IPS-20b (cell line): ENCODE measurements at regions not wholly inside any gene's neighbourhood (a gene's known extent, or its start where the extent isn't known, plus 50 kb on each side); places are given as distances from the start of the nearest gene placed in this dataset.
"Not testable (repeated sequence)": the region's sequence is repeated elsewhere in the genome, so short reads cannot be mapped to it uniquely, and the experiment has no call there.

ENCODE experiments used
- H3K27ac ChIP-seq: one replicate; pipeline ENCODE4 v1.5.1; 2013; ENCODE audit warnings: low read length
- H3K27me3 ChIP-seq: 2 replicates; pipeline ENCODE4 v1.6.1; 2013; ENCODE audit warnings: mild to moderate bottlenecking, low read length, inconsistent platforms; ENCODE audit not compliant: insufficient read depth
- H3K36me3 ChIP-seq: 2 replicates; pipeline ENCODE4 v1.6.1; 2013; ENCODE audit warnings: low read depth, mild to moderate bottlenecking, inconsistent platforms, low read length, moderate library complexity; ENCODE audit not compliant: insufficient read depth
- H3K4me1 ChIP-seq: 2 replicates; pipeline ENCODE4 v1.6.1; 2013; ENCODE audit warnings: mild to moderate bottlenecking, control low read depth, inconsistent platforms, low read length, moderate library complexity; ENCODE audit not compliant: insufficient read depth
- H3K4me3 ChIP-seq: 2 replicates; pipeline ENCODE4 v1.5.1; 2013; ENCODE audit warnings: mild to moderate bottlenecking, low read length, inconsistent platforms
- H3K9ac ChIP-seq: 2 replicates; pipeline ENCODE4 v1.6.1; 2013; ENCODE audit warnings: low read depth, mild to moderate bottlenecking, inconsistent platforms, low read length, moderate library complexity
- H3K9me3 ChIP-seq: 2 replicates; pipeline ENCODE4 v1.6.1; 2013; ENCODE audit warnings: mild to moderate bottlenecking, low read depth, low read length, inconsistent platforms; ENCODE audit not compliant: insufficient read depth

GRCh38 chr6:157748839-157749571 is 74.0 kb upstream of the SNX9 start:
- no peak overlapping the region for H3K27ac ChIP-seq
- H3K27me3 ChIP-seq = no peaks in the 10 kb centered on the region; the same call in 1 of the 2 replicates
- H3K9me3 ChIP-seq = peaks cover 11% of the 10 kb centered on the region; the same call in 1 of the 2 replicates
- no peak overlapping the region for H3K4me3 ChIP-seq
- no peak overlapping the region for H3K9ac ChIP-seq
- peaks cover 8% of the 10 kb centered on the region; the same call in 1 of the 2 replicates for H3K4me1 ChIP-seq
- no peaks in the 10 kb centered on the region for H3K36me3 ChIP-seq

- H3K27ac ChIP-seq, H3K4me3 ChIP-seq, H3K4me1 ChIP-seq, H3K36me3 ChIP-seq, H3K9ac ChIP-seq, H3K27me3 ChIP-seq: not testable (repeated sequence)
- peaks cover 11% of the 10 kb centered on the region; the same call in 1 of the 2 replicates for H3K9me3 ChIP-seq
Observed at GRCh38 chr6:157750973-157751372, 72.1 kb upstream of the SNX9 start.

GRCh38 chr6:157751547-157752200 is 71.4 kb upstream of the SNX9 start:
- no peak overlapping the region for H3K27ac ChIP-seq
- H3K4me3 ChIP-seq = no peak overlapping the region
- H3K36me3 ChIP-seq = no peaks in the 10 kb centered on the region
- peaks cover 5% of the 10 kb centered on the region; the same call in 1 of the 2 replicates for H3K27me3 ChIP-seq
- H3K4me1 ChIP-seq = peaks cover 10% of the 10 kb centered on the region; the same call in 1 of the 2 replicates
- H3K9me3 ChIP-seq = peaks cover 7% of the 10 kb centered on the region; the same call in 1 of the 2 replicates
- H3K9ac ChIP-seq = no peak overlapping the region

- not testable (repeated sequence) for H3K4me3 ChIP-seq, H3K27ac ChIP-seq, H3K9me3 ChIP-seq, H3K9ac ChIP-seq, H3K36me3 ChIP-seq
- peaks cover 10% of the 10 kb centered on the region; the same call in 1 of the 2 replicates for H3K27me3 ChIP-seq
- H3K4me1 ChIP-seq = peaks cover 13% of the 10 kb centered on the region; the same call in 1 of the 2 replicates
Observed at GRCh38 chr6:157752879-157753278, 70.2 kb upstream of the SNX9 start.

- no peak overlapping the region for H3K27ac ChIP-seq
- H3K9ac ChIP-seq = no peak overlapping the region
Observed at GRCh38 chr6:157753291-157753690, 69.8 kb upstream of the SNX9 start.

GRCh38 chr6:157753801-157754200 is 69.2 kb upstream of the SNX9 start:
- not testable (repeated sequence) for H3K36me3 ChIP-seq, H3K9me3 ChIP-seq, H3K9ac ChIP-seq, H3K27ac ChIP-seq, H3K4me3 ChIP-seq
- Histone ChIP-seq H3K4me1 (peaks cover 13% of the 10 kb centered on the region; the same call in 1 of the 2 replicates), H3K27me3 (peaks cover 10% of the 10 kb centered on the region; the same call in 1 of the 2 replicates)

More at GRCh38 chr6:157753291-157753690, 69.8 kb upstream of the SNX9 start:
- Histone ChIP-seq H3K9me3 (no peaks in the 10 kb centered on the region; the same call in 1 of the 2 replicates), H3K27me3 (peaks cover 10% of the 10 kb centered on the region; the same call in 1 of the 2 replicates), H3K36me3 (no peaks in the 10 kb centered on the region), H3K4me3 (no peak overlapping the region), H3K4me1 (peaks cover 13% of the 10 kb centered on the region; the same call in 1 of the 2 replicates)

- Histone ChIP-seq H3K4me1 (peaks cover 13% of the 10 kb centered on the region; the same call in 1 of the 2 replicates), H3K9me3 (no peaks in the 10 kb centered on the region; the same call in 1 of the 2 replicates), H3K36me3 (no peaks in the 10 kb centered on the region), H3K27me3 (peaks cover 10% of the 10 kb centered on the region; the same call in 1 of the 2 replicates), H3K27ac (no peak overlapping the region), H3K4me3 (no peak overlapping the region), H3K9ac (no peak overlapping the region)
Observed at GRCh38 chr6:157754351-157754750, 68.7 kb upstream of the SNX9 start.

- Histone ChIP-seq H3K9me3 (no peaks in the 10 kb centered on the region; the same call in 1 of the 2 replicates), H3K36me3 (no peaks in the 10 kb centered on the region), H3K4me3 (no peak overlapping the region), H3K27me3 (peaks cover 10% of the 10 kb centered on the region; the same call in 1 of the 2 replicates), H3K9ac (no peak overlapping the region), H3K27ac (no peak overlapping the region), H3K4me1 (peaks cover 13% of the 10 kb centered on the region; the same call in 1 of the 2 replicates)
Observed at GRCh38 chr6:157755032-157755745, 67.9 kb upstream of the SNX9 start.

- no peak overlapping the region for H3K4me3 ChIP-seq
- H3K27ac ChIP-seq = no peak overlapping the region
Observed at GRCh38 chr6:157755746-157756411, 67.2 kb upstream of the SNX9 start.

GRCh38 chr6:157756708-157757429 is 66.2 kb upstream of the SNX9 start:
- Histone ChIP-seq H3K9me3 (no peaks in the 10 kb centered on the region; the same call in 1 of the 2 replicates), H3K27me3 (peaks cover 10% of the 10 kb centered on the region; the same call in 1 of the 2 replicates), H3K9ac (no peak overlapping the region), H3K27ac (no peak overlapping the region), H3K36me3 (no peaks in the 10 kb centered on the region), H3K4me3 (no peak overlapping the region), H3K4me1 (peaks cover 20% of the 10 kb centered on the region)

More at GRCh38 chr6:157755746-157756411, 67.2 kb upstream of the SNX9 start:
- H3K9me3 ChIP-seq = no peaks in the 10 kb centered on the region; the same call in 1 of the 2 replicates
- H3K36me3 ChIP-seq = no peaks in the 10 kb centered on the region
- no peak overlapping the region for H3K9ac ChIP-seq
- H3K27me3 ChIP-seq = peaks cover 10% of the 10 kb centered on the region; the same call in 1 of the 2 replicates
- peaks cover 16% of the 10 kb centered on the region for H3K4me1 ChIP-seq
